ENCODE measurements at regions not wholly inside any gene's neighbourhood (a gene's known extent, or its start where the extent isn't known, plus 50 kb on each side); places are given as distances from the start of the nearest gene placed in this dataset.
"Not testable (repeated sequence)": the region's sequence is repeated elsewhere in the genome, so short reads cannot be mapped to it uniquely, and the experiment has no call there.

- no peak for DNase-seq (ENCODE audit: low read depth)
Measured at GRCh38 chr2:239866778-239867177, 158.4 kb downstream of the NDUFA10 start.

GRCh38 chr2:239866350-239866749, 158.8 kb downstream of the NDUFA10 start:
- DNase-seq (ENCODE audit: low read depth): no peak

- not testable (repeated sequence) for DNase-seq (ENCODE audit: low read depth)
Measured at GRCh38 chr2:239865856-239866255, 159.3 kb downstream of the NDUFA10 start.

- DNase-seq (ENCODE audit: low read depth): no peak
Measured at GRCh38 chr2:239865059-239865639, 160.0 kb downstream of the NDUFA10 start.

- no peak for DNase-seq (ENCODE audit: low read depth)
Measured at GRCh38 chr2:239864247-239865058, 160.7 kb downstream of the NDUFA10 start.

- DNase-seq (ENCODE audit: low read depth): no peak
Measured at GRCh38 chr2:239862613-239863012, 162.5 kb downstream of the NDUFA10 start.

GRCh38 chr2:239858179-239858578, 167.0 kb downstream of the NDUFA10 start:
- no peak for DNase-seq (ENCODE audit: low read depth)

GRCh38 chr2:239857591-239857990, 167.6 kb downstream of the NDUFA10 start:
- no peak for DNase-seq (ENCODE audit: low read depth)

- no peak for DNase-seq (ENCODE audit: low read depth)
Measured at GRCh38 chr2:239856620-239857285, 168.4 kb downstream of the NDUFA10 start.

GRCh38 chr2:239855863-239856587, 169.1 kb downstream of the NDUFA10 start:
- no peak for DNase-seq (ENCODE audit: low read depth)

- no peak for DNase-seq (ENCODE audit: low read depth)
Measured at GRCh38 chr2:239854596-239854995, 170.5 kb downstream of the NDUFA10 start.

- DNase-seq (ENCODE audit: low read depth): no peak
Measured at GRCh38 chr2:239853706-239854327, 171.3 kb downstream of the NDUFA10 start.

GRCh38 chr2:239853121-239853520, 172.0 kb downstream of the NDUFA10 start:
- no peak for DNase-seq (ENCODE audit: low read depth)

- DNase-seq (ENCODE audit: low read depth): no peak
Measured at GRCh38 chr2:239852272-239852671, 172.9 kb downstream of the NDUFA10 start.

GRCh38 chr2:239846789-239847676, 178.1 kb downstream of the NDUFA10 start:
- DNase-seq (ENCODE audit: low read depth): no peak

GRCh38 chr2:239845968-239846367, 179.2 kb downstream of the NDUFA10 start:
- DNase-seq (ENCODE audit: low read depth): no peak

- DNase-seq (ENCODE audit: low read depth): no peak
Measured at GRCh38 chr2:239839306-239839705, 185.8 kb downstream of the NDUFA10 start.

GRCh38 chr2:239836021-239836765, 188.9 kb downstream of the NDUFA10 start:
- DNase-seq (ENCODE audit: low read depth): no peak

- DNase-seq (ENCODE audit: low read depth): no peak
Measured at GRCh38 chr2:239835056-239835455, 190.1 kb downstream of the NDUFA10 start.

Measured in myocyte (in vitro differentiated cells).